ENCODE measurements at regions not wholly inside any gene's neighbourhood (a gene's known extent, or its start where the extent isn't known, plus 50 kb on each side); places are given as distances from the start of the nearest gene placed in this dataset.

- intact Hi-C loops (cut with micrococcal nuclease) = no loop called here
Measured at GRCh38 chr15:61743345-61743909, 316.8 kb downstream of the VPS13C start.

- intact Hi-C loops (cut with micrococcal nuclease) = no loop called here
Measured at GRCh38 chr15:61742591-61742990, 317.7 kb downstream of the VPS13C start.

GRCh38 chr15:61736790-61737189 is 323.5 kb downstream of the VPS13C start:
- intact Hi-C loops (cut with micrococcal nuclease) = no loop called here

DNA sequence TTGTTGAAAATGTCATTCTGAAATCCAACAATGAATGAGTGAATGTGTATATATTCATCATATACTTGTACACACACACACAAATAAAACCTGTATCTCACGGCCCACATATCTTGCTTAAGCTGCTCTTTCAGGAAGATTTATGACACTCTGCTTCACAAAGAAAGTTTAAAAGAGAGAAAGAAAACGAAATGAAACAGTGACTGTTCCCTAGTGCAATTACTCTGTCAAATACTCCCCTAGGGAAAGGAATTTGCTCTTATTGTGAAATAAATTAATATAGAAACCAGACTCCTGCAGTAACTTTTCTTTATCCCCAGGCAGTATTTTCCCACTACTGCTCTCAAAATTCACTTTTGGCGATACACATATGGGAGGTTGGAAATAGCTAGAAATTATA is 329.1 kb downstream of the VPS13C start:
- intact Hi-C loops (cut with micrococcal nuclease) = no loop called here

DNA sequence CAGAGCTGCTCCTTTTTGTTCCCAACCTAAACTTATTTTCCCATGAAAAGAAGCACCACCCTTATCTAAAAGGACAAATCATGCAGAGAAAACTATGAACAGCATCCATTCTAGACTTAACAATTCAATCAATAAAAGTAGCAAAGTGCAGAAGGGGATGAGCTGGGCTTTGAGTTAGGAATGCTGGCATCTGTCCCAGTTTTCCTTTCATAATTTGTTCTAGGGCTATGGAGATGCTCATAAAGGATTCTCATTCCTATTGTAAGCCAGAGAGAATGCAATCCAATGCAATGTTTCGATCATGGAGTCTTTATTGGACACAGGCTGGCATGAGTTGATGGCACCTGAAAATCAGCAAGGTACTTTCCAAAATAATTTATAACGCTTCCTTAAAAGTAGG is 330.6 kb downstream of the VPS13C start:
- intact Hi-C loops (cut with micrococcal nuclease) = no loop called here

DNA sequence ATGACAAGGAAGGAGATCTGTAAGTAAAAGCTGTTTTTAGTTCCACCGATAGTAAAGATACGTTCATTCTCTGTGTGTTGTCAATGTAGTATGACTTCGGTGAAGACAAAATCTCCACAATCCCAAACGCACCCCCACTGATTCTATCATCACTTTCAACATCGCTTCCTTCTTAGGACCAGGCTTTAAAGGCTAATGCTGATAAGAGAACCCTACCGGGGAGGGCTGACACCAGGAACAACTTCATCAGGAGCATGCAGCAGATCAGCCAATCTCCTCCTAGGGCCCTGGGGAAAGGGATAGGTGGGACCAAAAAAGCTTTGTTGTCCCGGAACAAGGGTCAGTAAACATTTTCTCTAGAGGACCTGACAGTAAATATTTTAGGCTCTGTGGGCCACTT is 334.1 kb downstream of the VPS13C start:
- intact Hi-C loops (cut with micrococcal nuclease) = no loop called here

GRCh38 chr15:61725251-61725650 is 335.0 kb downstream of the VPS13C start:
- intact Hi-C loops (cut with micrococcal nuclease) = no loop called here

DNA sequence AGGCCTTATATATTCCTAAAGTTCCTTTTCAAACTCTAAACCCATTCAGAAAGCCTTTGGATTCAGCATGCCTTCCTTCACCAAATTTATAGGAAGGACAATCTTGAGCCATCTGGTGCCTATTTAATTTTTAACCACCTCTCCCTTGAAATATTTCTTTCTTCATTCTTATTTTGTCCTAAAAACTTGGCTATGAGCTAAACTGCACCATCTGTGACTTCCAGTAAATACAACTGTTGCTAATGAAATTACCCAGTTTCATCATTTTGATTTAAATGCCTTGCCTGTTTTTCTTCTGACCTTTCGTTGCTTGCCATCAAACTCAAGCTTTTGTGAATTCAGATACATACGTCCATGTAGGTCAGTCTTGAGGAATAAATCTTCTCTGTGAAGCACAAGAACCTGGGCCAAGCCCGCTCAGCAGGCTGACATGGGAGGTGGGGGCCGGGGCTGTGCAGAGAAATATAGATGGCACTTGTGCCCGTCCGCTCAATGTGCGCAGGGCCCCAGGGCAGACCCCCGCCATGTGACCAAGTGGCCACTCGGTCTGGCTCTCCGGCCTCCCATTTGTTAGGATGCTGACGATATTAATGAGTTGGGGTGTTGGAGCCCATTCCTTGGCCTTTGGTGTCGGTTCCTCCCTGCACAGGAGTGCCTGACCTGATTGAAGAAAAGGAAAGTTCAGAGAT is 335.9 kb downstream of the VPS13C start:
- intact Hi-C loops (cut with micrococcal nuclease) = no loop called here

GRCh38 chr15:61721418-61721817 is 338.8 kb downstream of the VPS13C start:
- intact Hi-C loops (cut with micrococcal nuclease) = no loop called here

DNA sequence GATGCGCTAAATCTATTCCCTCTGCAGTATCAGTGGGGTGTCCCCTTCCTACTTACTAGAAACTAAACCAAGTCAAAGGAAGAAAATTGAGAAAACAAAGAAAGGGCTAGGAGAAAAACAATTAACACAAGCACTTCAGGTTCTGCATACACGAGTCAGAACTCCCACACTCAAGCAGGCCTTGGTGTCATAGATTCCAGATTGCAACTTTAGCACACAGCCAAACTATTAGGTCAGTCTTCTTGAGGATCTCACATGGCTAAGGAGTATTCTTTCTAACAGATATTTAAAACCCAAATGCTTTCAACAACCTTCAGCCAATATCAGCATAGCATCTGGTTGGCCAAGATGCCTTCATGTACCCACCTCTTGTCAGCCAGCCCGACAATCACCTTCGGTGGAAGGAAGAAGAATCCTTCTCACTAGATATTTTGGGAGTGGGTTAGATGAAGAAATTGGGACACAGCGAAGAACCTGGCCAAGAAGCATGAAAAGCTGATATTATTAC is 340.0 kb downstream of the VPS13C start:
- intact Hi-C loops (cut with micrococcal nuclease) = no loop called here

DNA sequence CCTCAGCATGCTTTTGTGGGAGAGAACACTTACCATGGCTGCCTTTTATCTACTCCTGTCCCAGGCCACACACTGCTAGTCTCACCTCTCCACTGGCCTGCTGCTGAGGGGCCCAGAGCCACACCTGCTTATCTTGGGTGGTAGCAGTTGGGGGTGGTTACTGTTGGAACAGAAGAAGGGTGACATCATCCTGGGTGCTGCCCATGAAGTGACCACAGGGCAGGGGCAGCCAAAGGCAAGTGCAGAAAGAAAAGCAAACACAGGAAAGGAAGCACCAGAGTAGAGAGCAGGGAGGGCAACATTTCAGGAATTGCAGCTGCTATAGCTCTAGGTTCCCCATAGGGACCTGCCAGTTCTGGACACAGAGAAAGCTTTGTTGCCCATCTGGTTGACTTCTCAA is 345.2 kb downstream of the VPS13C start:
- intact Hi-C loops (cut with micrococcal nuclease) = no loop called here

- intact Hi-C loops (cut with micrococcal nuclease) = no loop called here
Measured at GRCh38 chr15:61712129-61712759, 348.0 kb downstream of the VPS13C start.

GRCh38 chr15:61702224-61703020 is 357.8 kb downstream of the VPS13C start:
- intact Hi-C loops (cut with micrococcal nuclease) = no loop called here

DNA sequence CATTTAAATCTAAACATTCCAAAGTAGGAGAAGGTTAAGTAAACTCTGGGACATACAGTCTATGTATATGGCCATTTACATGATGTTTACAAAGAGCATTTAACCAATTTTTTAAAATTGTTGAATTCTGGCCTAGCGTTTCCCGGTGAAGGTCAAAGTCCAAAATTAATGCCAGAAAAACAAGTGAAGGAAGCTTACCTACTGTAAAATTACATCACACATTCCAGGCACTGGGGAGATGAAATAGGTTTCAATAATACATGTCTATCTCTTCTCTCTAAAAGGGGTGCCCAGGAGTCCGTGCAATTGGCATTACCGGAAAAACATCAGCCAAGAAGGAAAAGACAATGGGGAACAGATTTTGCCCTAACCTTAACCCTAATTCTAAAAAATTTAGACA is 358.8 kb downstream of the VPS13C start:
- intact Hi-C loops (cut with micrococcal nuclease) = no loop called here

- intact Hi-C loops (cut with micrococcal nuclease) = no loop called here
Measured at GRCh38 chr15:61700803-61701202, 359.4 kb downstream of the VPS13C start.

- intact Hi-C loops (cut with micrococcal nuclease) = no loop called here
Measured at GRCh38 chr15:61697796-61698195, 362.5 kb downstream of the VPS13C start.

DNA sequence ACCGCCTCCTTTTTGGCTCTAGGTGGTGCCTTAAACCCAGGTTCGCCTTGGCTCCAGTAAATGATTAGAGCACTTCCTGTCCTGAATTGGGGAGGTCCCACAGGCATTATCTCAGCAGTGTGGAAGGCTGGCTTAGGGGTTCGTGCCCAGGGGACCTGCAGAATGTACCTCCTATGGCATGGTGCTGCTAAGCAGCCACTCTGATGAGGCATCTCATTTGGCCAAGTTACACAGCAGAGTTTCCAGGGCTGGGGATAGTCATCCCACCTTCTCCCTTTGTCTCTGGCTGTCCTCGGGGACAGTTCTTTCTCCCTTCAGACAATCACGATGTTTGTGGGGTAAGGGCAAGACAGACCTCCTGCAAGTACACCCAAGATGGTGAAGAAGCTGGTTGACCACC is 371.2 kb downstream of the VPS13C start:
- intact Hi-C loops (cut with micrococcal nuclease) = no loop called here

GRCh38 chr15:61687651-61688050 is 372.6 kb downstream of the VPS13C start:
- intact Hi-C loops (cut with micrococcal nuclease) = no loop called here

- intact Hi-C loops (cut with micrococcal nuclease) = no loop called here
Measured at GRCh38 chr15:61687124-61687523, 373.1 kb downstream of the VPS13C start.

- intact Hi-C loops (cut with micrococcal nuclease) = no loop called here
Measured at GRCh38 chr15:61685971-61686370, 374.3 kb downstream of the VPS13C start.

GRCh38 chr15:61685534-61685933 is 374.7 kb downstream of the VPS13C start:
- intact Hi-C loops (cut with micrococcal nuclease) = no loop called here
